CD4-positive, alpha-beta T cell treated with Interferon alpha-2 for 1 hour (primary cell): ENCODE measurements at regions not wholly inside any gene's neighbourhood (a gene's known extent, or its start where the extent isn't known, plus 50 kb on each side); places are given as distances from the start of the nearest gene placed in this dataset.
"Not testable (repeated sequence)": the region's sequence is repeated elsewhere in the genome, so short reads cannot be mapped to it uniquely, and the experiment has no call there.

ENCODE experiments used
- DNase-seq, 2 donors: peaks; one replicate each; pipeline ENCODE4 v3.0.0-alpha.2; 2020 to 2022

DNA sequence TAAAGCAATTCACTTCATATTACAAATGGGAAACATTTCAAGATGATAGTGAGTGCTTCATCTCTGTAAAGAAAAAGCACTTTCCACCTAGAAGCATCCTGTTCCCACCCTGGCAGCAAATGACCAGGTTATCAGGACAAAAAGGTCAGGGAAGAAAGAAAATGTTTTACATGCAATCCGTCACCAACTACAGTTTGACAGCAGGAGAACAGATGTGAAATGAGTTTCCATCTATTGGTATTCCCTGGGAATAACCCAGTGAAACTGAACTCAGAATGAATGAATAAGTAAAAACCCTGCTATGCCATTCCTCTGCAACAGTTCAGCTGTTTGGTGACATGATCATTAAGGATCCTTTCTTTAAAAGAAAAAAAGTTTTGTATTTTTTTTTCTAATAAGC lies 67.6 kb downstream of the HTR1A start:
- no peak for DNase-seq

DNA sequence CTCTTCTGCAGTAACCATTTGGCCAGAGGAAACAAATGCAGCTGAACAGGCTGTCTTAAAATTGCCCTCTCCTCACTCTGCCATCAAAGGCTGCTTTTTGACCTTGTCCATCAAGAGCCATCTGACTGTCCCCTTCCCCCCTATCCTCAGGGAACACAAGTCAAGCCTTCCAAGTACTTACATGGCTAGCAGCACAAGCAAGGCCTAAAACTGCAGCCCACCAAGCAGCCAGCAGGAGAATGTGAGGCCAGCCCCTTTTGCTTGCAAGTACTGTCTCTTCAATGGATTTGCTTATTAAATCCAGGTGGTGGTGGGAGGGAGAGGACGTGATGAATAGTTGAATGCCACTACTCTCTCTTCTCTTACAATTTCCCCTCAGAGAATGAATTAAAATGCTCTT lies 83.5 kb downstream of the HTR1A start:
- DNase-seq, result no peak

GRCh38 chr5:63877961-63878360 lies 84.3 kb downstream of the HTR1A start:
- no peak for DNase-seq

DNA sequence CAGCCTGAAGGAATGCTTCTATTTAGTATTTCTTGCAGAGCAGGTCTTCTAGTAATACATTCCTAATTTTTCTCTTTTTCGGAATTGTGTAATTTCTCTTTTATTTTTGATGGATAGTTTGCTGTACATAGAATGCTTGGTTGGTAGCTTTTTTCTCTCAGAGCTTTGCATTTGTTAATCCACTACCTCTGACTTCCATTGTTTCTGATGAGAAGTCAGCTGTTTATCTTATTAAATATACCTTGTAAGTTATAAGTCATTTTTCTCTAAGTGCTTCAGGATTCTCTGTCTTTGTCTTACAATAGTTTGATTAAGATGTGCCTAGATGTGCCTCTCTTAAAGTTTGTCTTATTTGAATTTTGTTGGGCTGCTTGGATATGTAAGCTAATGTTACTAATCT lies 101.9 kb downstream of the HTR1A start:
- DNase-seq, result no peak

- no peak for DNase-seq
These were observed 108.2 kb downstream of the HTR1A start for GRCh38 chr5:63854076-63854475.

- no peak for DNase-seq
These were observed 119.1 kb downstream of the HTR1A start for GRCh38 chr5:63843190-63843589.

DNA sequence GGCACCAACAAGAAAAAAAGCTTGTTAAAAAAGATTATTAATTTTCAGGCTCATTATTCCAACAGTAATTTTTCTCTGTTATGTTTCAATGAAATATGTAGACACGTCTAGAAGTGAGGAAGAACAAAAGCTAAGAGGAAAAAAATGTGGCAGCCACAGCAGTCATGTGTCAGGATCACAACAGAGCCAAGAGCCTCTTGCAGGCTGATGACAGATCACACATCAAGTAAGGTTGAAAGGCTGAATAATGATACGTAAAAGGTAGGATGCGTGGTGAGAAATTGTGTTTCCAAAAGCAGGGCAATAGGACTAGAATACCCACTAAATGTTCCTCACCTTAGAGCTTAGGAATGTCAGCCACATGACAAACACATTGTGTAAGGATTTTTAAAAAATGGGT lies 124.8 kb downstream of the HTR1A start:
- DNase-seq, result no peak

GRCh38 chr5:63831381-63831780 lies 130.9 kb downstream of the HTR1A start:
- no peak for DNase-seq

DNA sequence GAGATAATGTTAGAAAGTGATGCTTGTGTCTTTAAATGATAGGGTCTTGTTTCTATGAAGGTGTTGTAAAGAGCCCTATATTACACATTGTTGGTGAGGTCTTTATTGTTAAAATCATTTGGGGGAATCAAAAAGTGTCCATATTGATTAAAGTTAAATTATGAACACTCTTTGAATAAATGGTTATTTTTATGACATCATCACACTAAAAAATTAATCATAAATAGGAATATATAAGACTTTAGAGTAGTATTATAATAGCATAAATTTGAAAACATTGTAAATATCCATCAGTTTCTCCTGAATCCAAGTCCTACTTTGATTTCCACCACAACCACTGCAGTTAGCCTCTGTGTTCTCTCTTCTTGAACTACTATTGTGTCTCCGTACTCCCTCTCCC lies 136.3 kb downstream of the HTR1A start:
- no peak for DNase-seq

DNA sequence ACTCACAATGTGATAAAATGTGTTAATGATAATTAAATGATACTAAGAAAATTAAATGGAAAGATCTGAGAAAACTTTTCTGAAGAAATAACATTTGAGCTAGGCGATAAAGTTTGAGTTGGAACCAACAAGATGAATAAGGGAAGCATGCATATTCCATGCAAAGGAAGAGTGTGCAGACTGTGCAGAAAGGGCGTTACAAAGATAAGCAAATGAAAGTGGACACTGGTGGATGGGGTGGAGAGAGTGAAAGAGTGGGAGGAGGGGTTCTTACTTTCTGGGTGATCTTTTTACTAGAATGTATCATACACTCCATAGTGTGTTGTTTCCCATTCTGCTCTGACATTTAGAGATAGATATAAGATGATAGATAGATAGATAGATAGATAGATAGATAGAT lies 138.7 kb downstream of the HTR1A start:
- no peak for DNase-seq

DNA sequence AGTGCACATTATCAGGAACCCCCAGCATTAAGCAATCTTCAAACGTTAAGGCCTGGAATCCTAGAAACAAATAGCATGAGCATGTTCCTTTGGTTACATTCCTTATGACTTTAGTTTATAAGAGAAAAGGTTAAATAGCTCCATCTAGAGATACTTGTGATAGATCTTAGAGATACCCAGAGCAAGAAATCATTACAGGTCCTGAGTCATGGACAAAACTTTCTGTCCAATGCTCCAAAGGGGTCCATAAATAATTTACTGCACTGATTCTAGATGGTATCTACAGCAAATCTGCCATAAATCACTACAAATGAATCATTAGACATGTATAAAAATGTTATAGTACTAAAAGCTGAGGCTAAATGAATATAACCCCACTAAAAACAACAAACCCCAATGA lies 139.6 kb downstream of the HTR1A start:
- no peak for DNase-seq

DNA sequence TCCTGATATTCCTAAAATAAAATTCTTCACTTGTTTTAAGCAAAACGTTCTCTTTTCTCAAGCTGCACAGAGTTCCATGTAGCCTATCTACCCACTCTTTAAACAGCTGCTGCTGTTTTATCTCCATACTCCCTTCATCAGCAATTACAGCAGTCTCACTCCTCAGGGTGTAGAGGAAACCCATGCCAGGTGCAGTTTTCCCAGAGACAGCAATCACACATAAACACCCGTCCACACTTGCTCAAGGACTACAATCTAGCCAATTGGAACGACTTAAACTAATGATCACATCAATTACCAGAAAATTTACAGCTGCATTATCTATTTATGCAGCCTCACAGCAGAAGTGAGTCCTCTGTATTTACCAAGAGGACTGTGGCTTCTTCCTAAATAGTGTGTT lies 141.7 kb downstream of the HTR1A start:
- DNase-seq, result no peak

DNA sequence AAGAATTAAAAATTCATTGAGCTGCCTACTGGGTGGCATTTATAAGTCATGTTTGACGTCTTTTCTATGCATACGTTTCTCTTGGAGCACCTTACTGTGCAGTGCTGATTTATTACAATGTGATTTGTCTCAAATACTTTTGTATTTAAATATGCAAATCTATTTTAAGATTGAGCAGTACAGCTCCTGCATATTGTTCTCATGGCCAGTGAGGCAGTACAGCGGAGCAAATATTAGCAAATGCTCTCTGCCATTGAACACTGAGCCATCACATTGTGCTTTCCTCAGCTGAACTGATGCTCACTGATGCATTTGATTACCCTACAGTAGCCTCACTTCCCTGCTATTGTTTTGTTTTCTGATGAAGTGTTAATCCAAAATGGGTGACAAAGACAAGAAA lies 149.6 kb downstream of the HTR1A start:
- no peak for DNase-seq

DNA sequence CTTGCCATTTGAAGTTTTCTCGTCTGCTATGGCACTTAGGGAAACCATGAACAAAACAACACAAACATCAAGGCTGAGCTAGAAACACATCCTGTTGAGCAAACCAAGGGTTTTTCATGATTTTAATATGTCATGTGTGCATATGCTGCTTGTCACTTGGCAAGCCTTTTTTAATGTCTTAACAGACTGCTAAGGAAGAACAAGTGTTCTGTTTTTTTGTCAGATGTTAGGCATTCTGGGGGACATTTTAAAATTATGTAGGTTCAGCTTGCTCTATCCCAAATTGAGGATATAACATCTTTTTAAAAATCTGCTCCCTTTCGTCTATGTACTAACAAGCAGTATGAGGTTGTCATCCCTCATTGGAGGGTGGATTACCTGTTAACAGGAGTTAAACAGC lies 150.3 kb downstream of the HTR1A start:
- no peak for DNase-seq

- DNase-seq, result no peak
These were observed 151.0 kb downstream of the HTR1A start for GRCh38 chr5:63811286-63811685.

- no peak for DNase-seq
These were observed 157.1 kb downstream of the HTR1A start for GRCh38 chr5:63805151-63805550.

DNA sequence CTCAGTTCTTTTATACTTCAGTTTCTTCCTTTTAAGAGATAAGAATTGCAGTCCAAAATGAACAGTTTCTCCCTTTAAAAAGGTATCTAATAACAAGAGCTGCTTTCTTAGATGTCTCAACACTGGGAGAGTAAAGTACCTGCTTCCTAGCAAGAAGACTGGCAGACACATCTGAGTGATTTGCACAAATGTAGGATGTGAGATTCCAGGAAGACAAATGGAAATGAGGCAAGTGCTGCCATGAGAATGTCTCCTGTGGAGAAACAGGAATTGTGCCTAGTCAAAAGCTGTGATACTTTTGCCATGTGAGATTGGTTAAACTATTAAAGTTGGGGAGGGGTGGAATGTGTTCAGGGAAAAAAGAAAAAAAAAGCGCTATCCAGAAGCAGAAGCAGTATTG lies 159.1 kb downstream of the HTR1A start:
- no peak for DNase-seq

- DNase-seq, result no peak
These were observed 167.3 kb downstream of the HTR1A start for GRCh38 chr5:63794979-63795378.

DNA sequence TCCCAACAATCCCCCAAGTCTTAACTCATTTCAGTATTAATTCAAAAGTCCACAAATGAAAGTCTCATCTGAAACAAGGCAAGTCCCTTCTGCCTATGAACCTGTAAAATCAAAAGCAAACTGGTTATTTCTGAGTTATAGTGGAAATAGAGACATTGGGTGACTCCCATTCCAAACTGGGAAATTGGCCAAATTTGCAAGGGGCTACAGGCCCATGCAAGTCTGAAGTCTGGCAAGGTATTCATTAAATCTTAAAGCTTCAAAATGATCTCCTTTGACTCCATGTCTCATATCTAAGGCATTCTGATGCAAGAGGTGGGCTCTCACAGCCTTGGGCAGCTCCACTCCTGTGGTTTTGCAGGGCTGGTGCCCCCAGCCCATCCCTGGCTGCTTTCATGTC lies 167.9 kb downstream of the HTR1A start:
- no peak for DNase-seq

- no peak for DNase-seq
These were observed 187.3 kb downstream of the HTR1A start for GRCh38 chr5:63774939-63775338.

DNA sequence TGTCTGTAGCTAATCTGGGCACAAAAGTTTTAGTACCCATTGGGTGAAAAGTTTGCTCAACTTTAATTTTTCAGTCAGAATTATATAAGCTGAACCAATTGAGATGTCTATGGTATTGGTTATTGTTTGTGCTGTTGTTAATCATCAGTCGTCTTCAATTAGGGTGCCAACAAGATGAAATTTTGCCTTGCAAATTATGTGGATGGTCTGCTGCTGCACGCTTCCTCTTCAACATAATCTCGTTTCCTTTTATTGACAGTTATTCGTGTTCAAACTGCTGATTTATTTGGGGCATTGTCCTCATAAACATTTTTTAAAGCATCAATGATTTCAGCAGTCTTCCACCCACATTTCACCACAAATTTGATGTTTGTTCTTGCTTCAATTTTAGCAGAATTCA lies 194.0 kb downstream of the HTR1A start:
- DNase-seq, result no peak

DNA sequence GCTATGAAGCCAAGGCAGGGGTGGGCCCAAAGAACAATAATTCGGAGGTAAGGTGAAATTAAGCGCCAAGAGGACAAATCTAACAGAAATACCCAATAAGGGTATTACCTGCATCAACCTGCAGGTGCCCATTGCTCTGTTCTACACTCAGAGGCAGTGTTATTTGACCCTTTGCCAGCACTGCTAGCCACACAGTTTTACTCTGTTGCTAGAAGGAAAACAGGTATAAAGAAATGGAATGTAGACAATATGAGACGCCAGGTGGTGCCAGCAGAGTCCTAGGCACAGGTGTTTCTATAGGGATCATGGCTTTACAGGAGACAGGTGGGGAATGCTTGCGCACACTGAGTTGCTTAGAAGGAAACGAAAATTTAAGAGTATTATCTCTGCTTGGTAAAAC lies 201.3 kb downstream of the HTR1A start:
- DNase-seq, result no peak

GRCh38 chr5:63743096-63743798 lies 219.0 kb downstream of the HTR1A start:
- no peak for DNase-seq

- not testable (repeated sequence) for DNase-seq
These were observed 229.4 kb downstream of the HTR1A start for GRCh38 chr5:63732880-63733279.

GRCh38 chr5:63727583-63727982 lies 234.7 kb downstream of the HTR1A start:
- DNase-seq, result no peak

DNA sequence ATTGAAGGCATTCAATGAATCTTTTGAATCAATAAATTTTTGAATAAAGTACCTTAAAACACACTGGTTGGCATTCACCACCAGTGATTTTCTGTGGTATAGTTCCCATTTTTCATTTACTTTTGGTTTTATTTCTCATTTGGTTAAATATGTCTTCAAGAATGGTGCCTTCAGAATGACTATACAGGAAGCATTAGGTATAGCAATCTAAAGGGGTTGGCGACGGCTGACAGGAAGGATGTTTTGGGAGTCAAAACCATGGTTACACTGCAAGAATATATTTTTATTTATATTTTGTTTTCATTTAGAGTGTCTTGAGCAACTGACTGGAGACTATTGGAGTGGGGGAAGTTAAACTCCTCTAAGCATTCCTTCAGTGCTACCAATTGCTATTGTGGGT lies 235.7 kb downstream of the HTR1A start:
- DNase-seq, result no peak
